HG02973 (cell line): ENCODE measurements at regions not wholly inside any gene's neighbourhood (a gene's known extent, or its start where the extent isn't known, plus 50 kb on each side); places are given as distances from the start of the nearest gene placed in this dataset.
"Not testable (repeated sequence)": the region's sequence is repeated elsewhere in the genome, so short reads cannot be mapped to it uniquely, and the experiment has no call there.

ENCODE experiments used
- ATAC-seq: cut with Tn5 transposase; IDR thresholded peaks from one replicate; pipeline ENCODE4 v1.9.1; 2021; ENCODE audit warnings: moderate library complexity; ENCODE audit not compliant: unreplicated experiment

GRCh38 chr3:36175916-36176461 is 204.3 kb upstream of the STAC start:
- no peak for ATAC-seq

- no peak for ATAC-seq
Observed at GRCh38 chr3:36178018-36178417, 202.3 kb upstream of the STAC start.

- ATAC-seq, result no peak
Observed at GRCh38 chr3:36182024-36182423, 198.3 kb upstream of the STAC start.

- ATAC-seq, result not testable (repeated sequence)
Observed at GRCh38 chr3:36187197-36187596, 193.1 kb upstream of the STAC start.

GRCh38 chr3:36192901-36193300 is 187.4 kb upstream of the STAC start:
- ATAC-seq, result no peak

GRCh38 chr3:36193448-36193847 is 186.9 kb upstream of the STAC start:
- ATAC-seq, result no peak

GRCh38 chr3:36196058-36196457 is 184.2 kb upstream of the STAC start:
- no peak for ATAC-seq

- ATAC-seq, result no peak
Observed at GRCh38 chr3:36197151-36197550, 183.2 kb upstream of the STAC start.

- ATAC-seq, result no peak
Observed at GRCh38 chr3:36201546-36201945, 178.8 kb upstream of the STAC start.

GRCh38 chr3:36206956-36207580 is 173.2 kb upstream of the STAC start:
- no peak for ATAC-seq

- ATAC-seq, result no peak
Observed at GRCh38 chr3:36210840-36211651, 169.3 kb upstream of the STAC start.

GRCh38 chr3:36211652-36211999 is 168.7 kb upstream of the STAC start:
- no peak for ATAC-seq

- ATAC-seq, result no peak
Observed at GRCh38 chr3:36212251-36212650, 168.1 kb upstream of the STAC start.

- no peak for ATAC-seq
Observed at GRCh38 chr3:36214460-36214859, 165.8 kb upstream of the STAC start.

GRCh38 chr3:36215241-36215640 is 165.1 kb upstream of the STAC start:
- ATAC-seq, result no peak

- no peak for ATAC-seq
Observed at GRCh38 chr3:36219398-36219797, 160.9 kb upstream of the STAC start.

- no peak for ATAC-seq
Observed at GRCh38 chr3:36220173-36220572, 160.1 kb upstream of the STAC start.

- ATAC-seq, result no peak
Observed at GRCh38 chr3:36221975-36222374, 158.3 kb upstream of the STAC start.

GRCh38 chr3:36227980-36228379 is 152.3 kb upstream of the STAC start:
- ATAC-seq, result no peak

- ATAC-seq, result no peak
Observed at GRCh38 chr3:36229496-36229895, 150.8 kb upstream of the STAC start.

GRCh38 chr3:36232797-36233489 is 147.4 kb upstream of the STAC start:
- no peak for ATAC-seq

GRCh38 chr3:36244728-36245127 is 135.6 kb upstream of the STAC start:
- no peak for ATAC-seq
